Neural progenitor cell (in vitro differentiated cells): ENCODE measurements at regions not wholly inside any gene's neighbourhood (a gene's known extent, or its start where the extent isn't known, plus 50 kb on each side); places are given as distances from the start of the nearest gene placed in this dataset.

Experiments
- EZH2 ChIP-seq: fragments of 200-600 bp; sonication (generic); IDR thresholded peaks from 2 replicates; pipeline ENCODE4 v1.6.1; 2017; ENCODE audit warnings: antibody characterized with exemption, mild to moderate bottlenecking, moderate library complexity
- TF ChIP-seq, protein P1 (sequence below): fragments of 200-600 bp; sonication (generic); IDR thresholded peaks from 2 replicates; pipeline ENCODE4 v1.5.1; 2017; ENCODE audit warnings: antibody characterized with exemption, mild to moderate bottlenecking

- TF ChIP-seq, protein P1, sequence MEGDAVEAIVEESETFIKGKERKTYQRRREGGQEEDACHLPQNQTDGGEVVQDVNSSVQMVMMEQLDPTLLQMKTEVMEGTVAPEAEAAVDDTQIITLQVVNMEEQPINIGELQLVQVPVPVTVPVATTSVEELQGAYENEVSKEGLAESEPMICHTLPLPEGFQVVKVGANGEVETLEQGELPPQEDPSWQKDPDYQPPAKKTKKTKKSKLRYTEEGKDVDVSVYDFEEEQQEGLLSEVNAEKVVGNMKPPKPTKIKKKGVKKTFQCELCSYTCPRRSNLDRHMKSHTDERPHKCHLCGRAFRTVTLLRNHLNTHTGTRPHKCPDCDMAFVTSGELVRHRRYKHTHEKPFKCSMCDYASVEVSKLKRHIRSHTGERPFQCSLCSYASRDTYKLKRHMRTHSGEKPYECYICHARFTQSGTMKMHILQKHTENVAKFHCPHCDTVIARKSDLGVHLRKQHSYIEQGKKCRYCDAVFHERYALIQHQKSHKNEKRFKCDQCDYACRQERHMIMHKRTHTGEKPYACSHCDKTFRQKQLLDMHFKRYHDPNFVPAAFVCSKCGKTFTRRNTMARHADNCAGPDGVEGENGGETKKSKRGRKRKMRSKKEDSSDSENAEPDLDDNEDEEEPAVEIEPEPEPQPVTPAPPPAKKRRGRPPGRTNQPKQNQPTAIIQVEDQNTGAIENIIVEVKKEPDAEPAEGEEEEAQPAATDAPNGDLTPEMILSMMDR: peak; percentile 24
- no peak for TF ChIP-seq EZH2
These were observed 612.2 kb downstream of the TYW1 start for GRCh38 chr7:67608806-67609205.
